ENCODE measurements at regions not wholly inside any gene's neighbourhood (a gene's known extent, or its start where the extent isn't known, plus 50 kb on each side); places are given as distances from the start of the nearest gene placed in this dataset.

DNA sequence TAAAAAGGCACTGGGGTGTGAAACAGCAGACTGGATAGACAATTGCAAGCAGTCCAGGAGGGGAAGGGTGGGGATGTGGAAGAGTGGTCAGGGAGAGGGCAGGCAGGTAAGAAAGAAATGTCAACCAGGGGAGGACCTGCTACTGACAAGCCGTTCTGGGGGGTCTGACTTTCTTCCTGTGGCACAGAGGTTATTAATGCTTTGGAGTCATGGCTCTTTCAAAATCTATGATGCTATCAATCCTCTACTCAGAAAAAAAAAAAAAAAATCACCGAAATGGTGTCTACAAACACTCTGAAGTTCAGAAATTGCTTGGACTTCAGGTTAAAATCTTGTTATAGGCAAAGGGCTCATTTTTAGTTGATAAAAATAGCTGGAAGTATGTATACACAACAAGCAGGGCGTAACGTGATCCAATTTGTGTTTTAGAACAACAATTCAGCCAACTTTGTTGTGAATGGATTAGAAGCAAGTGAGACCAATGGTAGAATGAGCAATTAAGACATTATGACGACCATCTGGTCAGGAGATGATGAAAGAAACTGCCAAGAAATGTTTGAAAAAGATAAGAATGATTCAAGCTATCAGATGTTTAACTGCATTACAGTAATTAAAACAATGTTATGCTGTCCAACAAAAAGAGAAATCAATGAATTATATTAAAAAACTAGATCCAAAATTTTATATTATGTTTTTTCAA lies 255.2 kb downstream of the DEPDC1B start:
- Histone ChIP-seq H3K4me2 (no peak overlapping the region), H2AFZ (no peak overlapping the region), H3K4me3 (no peak overlapping the region), H3K9me3 (ENCODE audit: insufficient read depth, low read depth) (no peaks in the 10 kb centered on the region), H3K9me2 (ENCODE audit: insufficient read depth) (no peaks in the 10 kb centered on the region), H3K79me2 (ENCODE audit: low read depth) (no peaks in the 10 kb centered on the region), H3K36me3 (ENCODE audit: low read depth) (no peaks in the 10 kb centered on the region), H3K4me1 (replicated peaks; ENCODE audit: insufficient read depth) (no peaks in the 10 kb centered on the region), H3F3A (ENCODE audit: insufficient read depth, low read depth) (no peaks in the 10 kb centered on the region), H4K20me1 (ENCODE audit: insufficient read depth) (no peaks in the 10 kb centered on the region), H3K27me3 (ENCODE audit: insufficient read depth, low read depth) (no peaks in the 10 kb centered on the region), H3K27ac (no peak overlapping the region)
- ChIA-PET CTCF (no interaction called here), POLR2A (ENCODE audit: unreplicated experiment) (no interaction called here)
- intact Hi-C loops (cut with micrococcal nuclease; ENCODE audit: unreplicated experiment) = no loop called here
- TF ChIP-seq EZH2 (IDR thresholded peaks at IDR 0.05; ENCODE audit: low read depth) = no peak
- TF ChIP-seq, protein P1, sequence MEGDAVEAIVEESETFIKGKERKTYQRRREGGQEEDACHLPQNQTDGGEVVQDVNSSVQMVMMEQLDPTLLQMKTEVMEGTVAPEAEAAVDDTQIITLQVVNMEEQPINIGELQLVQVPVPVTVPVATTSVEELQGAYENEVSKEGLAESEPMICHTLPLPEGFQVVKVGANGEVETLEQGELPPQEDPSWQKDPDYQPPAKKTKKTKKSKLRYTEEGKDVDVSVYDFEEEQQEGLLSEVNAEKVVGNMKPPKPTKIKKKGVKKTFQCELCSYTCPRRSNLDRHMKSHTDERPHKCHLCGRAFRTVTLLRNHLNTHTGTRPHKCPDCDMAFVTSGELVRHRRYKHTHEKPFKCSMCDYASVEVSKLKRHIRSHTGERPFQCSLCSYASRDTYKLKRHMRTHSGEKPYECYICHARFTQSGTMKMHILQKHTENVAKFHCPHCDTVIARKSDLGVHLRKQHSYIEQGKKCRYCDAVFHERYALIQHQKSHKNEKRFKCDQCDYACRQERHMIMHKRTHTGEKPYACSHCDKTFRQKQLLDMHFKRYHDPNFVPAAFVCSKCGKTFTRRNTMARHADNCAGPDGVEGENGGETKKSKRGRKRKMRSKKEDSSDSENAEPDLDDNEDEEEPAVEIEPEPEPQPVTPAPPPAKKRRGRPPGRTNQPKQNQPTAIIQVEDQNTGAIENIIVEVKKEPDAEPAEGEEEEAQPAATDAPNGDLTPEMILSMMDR (conservative IDR thresholded peaks at IDR 0.05) = no peak
- no TSS peak for BruUV-seq (replicated peaks)
- no peak for DNase-seq

DNA sequence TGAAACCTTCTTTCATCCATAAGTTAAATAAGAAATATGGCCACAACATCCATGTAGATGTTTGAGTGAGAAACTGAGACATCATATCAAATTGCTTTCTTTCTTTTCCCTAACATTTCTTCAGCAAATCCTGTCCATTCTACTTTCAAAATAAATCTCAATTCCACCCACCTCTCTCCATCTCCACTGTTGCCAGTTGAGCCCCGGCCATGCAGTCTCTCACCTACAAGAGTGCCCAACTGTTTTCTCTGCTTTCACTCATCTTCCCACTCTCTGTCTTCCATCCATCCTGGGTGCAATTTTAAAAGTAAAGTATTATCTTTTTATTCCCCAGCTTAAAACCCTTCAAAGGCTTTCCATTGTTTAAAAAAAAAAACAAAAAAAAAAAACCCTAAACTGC lies 260.4 kb downstream of the DEPDC1B start:
- BruUV-seq (replicated peaks) = no TSS peak
- Histone ChIP-seq H3K4me3 (no peak overlapping the region), H3K9me3 (ENCODE audit: insufficient read depth, low read depth) (no peaks in the 10 kb centered on the region), H3K79me2 (ENCODE audit: low read depth) (no peaks in the 10 kb centered on the region), H3K4me1 (replicated peaks; ENCODE audit: insufficient read depth) (no peaks in the 10 kb centered on the region), H3K36me3 (ENCODE audit: low read depth) (no peaks in the 10 kb centered on the region), H3F3A (ENCODE audit: insufficient read depth, low read depth) (no peaks in the 10 kb centered on the region), H3K27me3 (ENCODE audit: insufficient read depth, low read depth) (no peaks in the 10 kb centered on the region), H4K20me1 (ENCODE audit: insufficient read depth) (no peaks in the 10 kb centered on the region), H3K27ac (no peak overlapping the region), H3K9me2 (ENCODE audit: insufficient read depth) (no peaks in the 10 kb centered on the region), H2AFZ (no peak overlapping the region), H3K4me2 (no peak overlapping the region)
- intact Hi-C loops (cut with micrococcal nuclease; ENCODE audit: unreplicated experiment) = no loop called here
- TF ChIP-seq, protein P1 (conservative IDR thresholded peaks at IDR 0.05) = no peak
- TF ChIP-seq EZH2 (IDR thresholded peaks at IDR 0.05; ENCODE audit: low read depth) = no peak
- ChIA-PET CTCF (interaction anchor here (0.6 kb wide), 1 partner anchor 532 kb away, joined by 3 read pairs; no protein-coding TSS in a partner anchor), POLR2A (ENCODE audit: unreplicated experiment) (no interaction called here)
- DNase-seq = no peak

DNA sequence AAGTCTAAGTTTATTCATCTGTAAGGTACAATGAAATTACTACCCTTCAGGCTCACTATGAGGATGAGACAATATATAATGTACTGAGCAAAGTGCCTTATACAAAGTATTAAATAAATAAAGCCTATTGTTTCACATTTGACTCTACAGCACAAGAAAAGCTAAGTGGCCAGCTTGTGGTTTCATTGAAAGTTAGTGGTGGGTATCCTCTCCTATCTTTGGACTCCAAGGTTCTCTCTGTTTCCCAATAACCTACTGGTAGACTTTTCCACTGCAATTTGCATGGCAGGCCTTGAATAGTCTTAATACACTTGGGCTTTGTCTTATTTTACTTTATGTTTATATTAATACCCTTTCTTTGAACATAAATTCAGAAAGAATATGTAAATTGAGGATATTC lies 262.7 kb downstream of the DEPDC1B start:
- Histone ChIP-seq H3K4me3 (no peak overlapping the region), H3K79me2 (ENCODE audit: low read depth) (no peaks in the 10 kb centered on the region), H3K27ac (no peak overlapping the region), H3K4me2 (no peak overlapping the region), H3K36me3 (ENCODE audit: low read depth) (no peaks in the 10 kb centered on the region), H2AFZ (no peak overlapping the region), H3F3A (ENCODE audit: insufficient read depth, low read depth) (no peaks in the 10 kb centered on the region), H3K9me2 (ENCODE audit: insufficient read depth) (no peaks in the 10 kb centered on the region), H3K27me3 (ENCODE audit: insufficient read depth, low read depth) (no peaks in the 10 kb centered on the region), H3K9me3 (ENCODE audit: insufficient read depth, low read depth) (no peaks in the 10 kb centered on the region), H3K4me1 (replicated peaks; ENCODE audit: insufficient read depth) (no peaks in the 10 kb centered on the region), H4K20me1 (ENCODE audit: insufficient read depth) (no peaks in the 10 kb centered on the region)
- ChIA-PET CTCF (no interaction called here), POLR2A (ENCODE audit: unreplicated experiment) (no interaction called here)
- TF ChIP-seq EZH2 (IDR thresholded peaks at IDR 0.05; ENCODE audit: low read depth) = no peak
- TF ChIP-seq, protein P1 (conservative IDR thresholded peaks at IDR 0.05) = no peak
- no peak for DNase-seq
- no TSS peak for BruUV-seq (replicated peaks)
- intact Hi-C loops (cut with micrococcal nuclease; ENCODE audit: unreplicated experiment) = no loop called here
